Heart right ventricle (tissue), 16 donors: ENCODE measurements at regions not wholly inside any gene's neighbourhood (a gene's known extent, or its start where the extent isn't known, plus 50 kb on each side); places are given as distances from the start of the nearest gene placed in this dataset.
A peak's percentile ranks its signal among the peaks of the same experiment; 100 is the strongest.

Source experiments
- ATAC-seq, 8 donors: fragments of 200-7000 bp; cut with Tn5 transposase; one replicate each; pipeline ENCODE4 v1.9.1; 2020; ENCODE audit warnings: mild to moderate bottlenecking in 8 of 8, moderate library complexity in 8 of 8, moderate number of reproducible peaks in 1 of 8
- DNase-seq, 2 donors: peaks; one replicate each; pipeline ENCODE4 v3.0.0-alpha.2; 2020
- H3K27ac ChIP-seq, 10 donors: fragments of 200-600 bp; sonication (generic) in 2 of 10; one replicate each; pipeline versions ENCODE4 v1.5.0 to v1.8.0; 2020 to 2022; ENCODE audit warnings: mild to moderate bottlenecking in 3 of 10
- H3K27me3 ChIP-seq, 7 donors: fragments of 200-600 bp; one replicate each; pipeline ENCODE4 v1.8.0; 2021 to 2022; ENCODE audit warnings: mild to moderate bottlenecking in 2 of 7
- H3K36me3 ChIP-seq, 9 donors: fragments of 200-600 bp; sonication (generic) in 1 of 9; one replicate each; pipeline versions ENCODE4 v1.5.0 to v1.8.0; 2020 to 2022; ENCODE audit warnings: mild to moderate bottlenecking in 2 of 9
- H3K4me1 ChIP-seq, 9 donors: fragments of 200-600 bp; sonication (generic) in 1 of 9; one replicate each; pipeline versions ENCODE4 v1.5.0 to v1.8.0; 2020 to 2022; ENCODE audit warnings: mild to moderate bottlenecking in 4 of 9
- H3K4me3 ChIP-seq, 10 donors: fragments of 200-600 bp; sonication (generic) in 2 of 10; one replicate each; pipeline versions ENCODE4 v1.5.0 to v1.8.0; 2020 to 2022; ENCODE audit warnings: mild to moderate bottlenecking in 7 of 10, moderate library complexity in 2 of 10
- H3K9me3 ChIP-seq, 11 donors: fragments of 200-600 bp in 10 of 11; sonication (generic) in 2 of 11; one replicate each; pipeline versions ENCODE4 v1.5.0 to v1.8.0; 2013 to 2022; ENCODE audit warnings: mild to moderate bottlenecking in 2 of 11, control low read depth in 1 of 11, moderate library complexity in 1 of 11
- WGBS, 2 donors: extraction: QIAGEN DNeasy Blood & Tissue Kit; methylation state at CpG; one replicate each; pipeline ENCODE4 v1.1.7; 2013; ENCODE audit warnings: inconsistent platforms in 1 of 2; 5-methylcytosine and 5-hydroxymethylcytosine counted together
- intact Hi-C, 10 donors: fragments of 100-400 bp; cut with DNase I; formaldehyde crosslinking; loops; one replicate each; pipeline versions ENCODE4 v1.11.1 to v1.14.2; 2022
- TF ChIP-seq, protein P1 (sequence below), 9 donors: fragments of 200-600 bp; sonication (generic) in 2 of 9; IDR thresholded peaks; one replicate each; pipeline versions ENCODE4 v1.5.0 to v1.8.0; 2021 to 2022; ENCODE audit warnings: antibody characterized with exemption in 9 of 9, mild to moderate bottlenecking in 5 of 9, moderate library complexity in 1 of 9
- donor health status: Arrhythmogenic right ventricular cardiomyopathy.
- donor health status: ischemic (EF 13 %, LVEDD 7.1; RV severe dilation, severe dysfunction).
- donor health status: healthy with polysubstance abuse.
- donor health status: DM: no; HTN: yes; CAD: no.
- donor health status: DM: no; HTN: no; CAD: no.
- donor health status: ischemic (EF 25% LVEDD 6.9; RV normal size, moderate dysfunction).
- donor health status: ischemic (EF 25% LVEDD 5.7; RV mildly dilated, moderate dysfunction).
- donor health status: healthy.
- donor health status: DM: yes; HTN: yes; CAD: no.
- donor health status: Ischemic cardiomyopathy.
- donor health status: ischemic (EF 35%, LVEDD 5.7; RV mildly dilated, moderate dysfunction).
- donor health status: nonischemic (EF 11% LVEDD 7.7; RV severe dilation, severe dysfunction).
- donor health status: DM: yes; HTN: yes; CAD: no.
- donor health status: PGD.
- donor health status: ischemic (EF 29% LVEDD 5.4; RV normal size, mild dysfunction).
- donor health status: nonischemic (EF 23%, LVEDD 6.1; RV moderate dilation, normal function).

DNA sequence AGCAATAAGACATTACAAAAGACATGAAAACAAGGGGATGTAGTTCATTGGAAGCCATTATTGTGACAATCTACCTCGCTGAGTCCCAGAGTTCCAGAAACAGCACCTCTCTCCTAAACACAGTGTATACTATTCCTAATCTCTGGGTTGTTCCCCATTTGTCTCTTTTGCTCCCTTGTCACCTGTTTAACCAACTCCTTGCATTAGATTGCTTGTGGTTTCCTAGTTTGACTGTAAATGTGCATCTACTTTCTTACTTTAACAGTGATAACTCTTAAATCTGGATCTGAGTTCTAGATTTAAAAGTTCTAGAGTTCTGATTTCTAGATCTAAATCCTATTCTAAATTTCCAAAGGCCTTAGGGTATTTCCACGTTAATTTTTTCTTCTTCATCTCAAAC, 71.6 kb upstream of the TET2 start:
- intact Hi-C loops: no loop called here
- no peak for ATAC-seq
- TF ChIP-seq, protein P1, sequence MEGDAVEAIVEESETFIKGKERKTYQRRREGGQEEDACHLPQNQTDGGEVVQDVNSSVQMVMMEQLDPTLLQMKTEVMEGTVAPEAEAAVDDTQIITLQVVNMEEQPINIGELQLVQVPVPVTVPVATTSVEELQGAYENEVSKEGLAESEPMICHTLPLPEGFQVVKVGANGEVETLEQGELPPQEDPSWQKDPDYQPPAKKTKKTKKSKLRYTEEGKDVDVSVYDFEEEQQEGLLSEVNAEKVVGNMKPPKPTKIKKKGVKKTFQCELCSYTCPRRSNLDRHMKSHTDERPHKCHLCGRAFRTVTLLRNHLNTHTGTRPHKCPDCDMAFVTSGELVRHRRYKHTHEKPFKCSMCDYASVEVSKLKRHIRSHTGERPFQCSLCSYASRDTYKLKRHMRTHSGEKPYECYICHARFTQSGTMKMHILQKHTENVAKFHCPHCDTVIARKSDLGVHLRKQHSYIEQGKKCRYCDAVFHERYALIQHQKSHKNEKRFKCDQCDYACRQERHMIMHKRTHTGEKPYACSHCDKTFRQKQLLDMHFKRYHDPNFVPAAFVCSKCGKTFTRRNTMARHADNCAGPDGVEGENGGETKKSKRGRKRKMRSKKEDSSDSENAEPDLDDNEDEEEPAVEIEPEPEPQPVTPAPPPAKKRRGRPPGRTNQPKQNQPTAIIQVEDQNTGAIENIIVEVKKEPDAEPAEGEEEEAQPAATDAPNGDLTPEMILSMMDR (IDR thresholded peaks at IDR 0.05): no peak
- WGBS, 2 donors: 56 to 60% methylated on average over 2 of the region's 2 CpGs
- Histone ChIP-seq H3K9me3 (peaks cover 0 to 3% (median 0%) of the 10 kb centered on the region in 11 donors), H3K4me1 (no peaks in the 10 kb centered on the region), H3K4me3 (no peak overlapping the region), H3K36me3 (no peaks in the 10 kb centered on the region), H3K27me3 (no peaks in the 10 kb centered on the region), H3K27ac (no peak overlapping the region)
- DNase-seq: no peak

DNA sequence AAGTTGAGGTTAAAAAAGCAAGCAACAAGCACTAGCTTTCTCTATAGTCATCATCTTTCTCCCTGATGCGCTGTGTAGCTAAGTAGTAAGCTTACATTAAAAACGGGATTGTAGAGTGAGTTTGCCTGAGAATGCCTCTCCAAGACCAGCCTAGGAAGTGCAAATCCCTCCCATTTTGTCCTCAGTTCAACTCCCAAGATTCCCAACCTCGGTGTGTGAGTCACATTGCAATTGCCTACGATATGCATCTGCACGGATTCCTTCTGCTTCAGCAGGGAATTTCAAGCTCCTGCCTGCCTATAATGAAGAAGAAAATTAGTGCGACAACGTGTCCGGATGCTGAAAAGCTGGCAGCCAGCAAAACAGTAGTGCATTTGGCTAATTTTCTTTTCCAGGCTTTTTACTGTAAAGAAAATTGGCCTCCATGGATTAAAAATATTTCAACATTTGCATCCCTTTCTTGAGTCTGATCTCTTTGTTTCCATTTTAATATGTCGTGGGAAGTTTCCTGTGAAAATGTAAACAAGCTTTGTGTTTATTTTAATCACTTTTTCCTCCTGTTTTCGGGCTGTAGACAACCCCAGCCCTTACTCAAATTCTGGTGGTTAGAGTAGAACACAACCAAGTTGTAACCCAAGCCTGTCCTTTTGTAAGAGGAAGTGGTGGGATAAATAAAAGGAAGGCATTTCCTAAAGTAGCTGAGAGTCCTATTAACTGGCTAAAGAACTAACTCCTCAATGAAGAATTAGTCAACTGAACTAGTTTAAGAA, 58.4 kb upstream of the TET2 start:
- Histone ChIP-seq H3K36me3 (no peaks in the 10 kb centered on the region), H3K27me3 (no peaks in the 10 kb centered on the region), H3K9me3 (peaks cover 0 to 6% (median 0%) of the 10 kb centered on the region in 11 donors), H3K4me1 (peaks cover 0 to 18% (median 3%) of the 10 kb centered on the region in 9 donors), H3K4me3 (peak overlapping the region in 3 of 10 donors; percentile 6 to 19 (median 11)), H3K27ac (peak overlapping the region in 2 of 10 donors; percentile 26 to 28)
- DNase-seq (peak in 1 of 2 donors; percentile 23), ATAC-seq (peak in 7 of 8 donors; percentile 26 to 82 (median 62))
- WGBS, 2 donors: 23 to 32% methylated on average over 10 of the region's 10 CpGs
- TF ChIP-seq, protein P1 (IDR thresholded peaks at IDR 0.05): no peak
- intact Hi-C loops: no loop called here

DNA sequence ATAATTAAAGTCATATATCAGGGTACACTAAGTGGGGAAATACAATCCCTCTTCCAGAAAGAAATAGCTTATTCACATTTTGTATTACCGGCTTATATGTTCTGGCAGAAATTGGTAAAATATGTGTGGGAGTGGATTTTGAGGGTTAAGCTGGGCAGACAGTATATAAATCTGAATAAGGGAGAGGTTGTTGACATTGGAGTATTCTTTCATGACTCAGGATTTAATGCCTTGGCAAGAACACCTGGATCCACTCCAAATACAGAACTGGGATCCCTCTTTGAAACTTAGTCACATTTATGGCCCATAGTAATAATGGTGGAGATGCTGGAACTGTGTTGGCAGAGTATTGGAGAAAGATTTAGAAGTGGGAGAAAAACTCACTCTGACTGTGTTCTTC, 54.3 kb upstream of the TET2 start:
- TF ChIP-seq, protein P1 (IDR thresholded peaks at IDR 0.05): no peak
- H3K4me3 ChIP-seq: no peak overlapping the region
- no peaks in the 10 kb centered on the region for H3K27me3 ChIP-seq
- WGBS, 2 donors: 92 to 94% methylated on average over 1 of the region's 1 CpG
- no peak for DNase-seq
- no peaks in the 10 kb centered on the region for H3K36me3 ChIP-seq
- peaks cover 0 to 44% (median 9%) of the 10 kb centered on the region in 11 donors for H3K9me3 ChIP-seq
- intact Hi-C loops: no loop called here
- H3K4me1 ChIP-seq: peaks cover 0 to 18% (median 3%) of the 10 kb centered on the region in 9 donors
- ATAC-seq: no peak
- H3K27ac ChIP-seq: no peak overlapping the region

DNA sequence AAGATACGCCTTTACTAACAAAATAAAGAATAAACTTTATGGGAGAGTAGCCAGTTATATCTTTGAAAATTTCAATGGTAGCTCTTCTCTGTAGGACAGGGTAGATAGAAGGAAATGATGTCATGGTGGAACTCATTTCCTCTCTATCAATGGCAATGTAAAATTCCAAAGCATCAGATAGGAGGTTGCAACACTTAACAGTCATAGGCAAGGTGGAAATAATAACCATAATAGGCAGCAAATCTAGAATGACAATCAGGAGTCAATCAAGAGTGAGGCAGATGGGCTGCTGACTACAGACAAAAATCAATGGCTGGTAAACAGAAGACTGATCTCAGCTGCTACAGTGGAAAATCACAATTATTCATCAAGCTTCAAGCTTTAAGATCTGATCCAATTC, 53.9 kb upstream of the TET2 start:
- Histone ChIP-seq H3K27me3 (no peaks in the 10 kb centered on the region), H3K9me3 (peaks cover 0 to 48% (median 9%) of the 10 kb centered on the region in 11 donors), H3K4me3 (no peak overlapping the region), H3K36me3 (no peaks in the 10 kb centered on the region), H3K4me1 (peaks cover 0 to 15% (median 3%) of the 10 kb centered on the region in 9 donors), H3K27ac (no peak overlapping the region)
- TF ChIP-seq, protein P1 (IDR thresholded peaks at IDR 0.05): no peak
- 82 to 84% methylated on average over 1 of the region's 1 CpG for WGBS, 2 donors
- intact Hi-C loops: no loop called here
- DNase-seq (no peak), ATAC-seq (no peak)
